Caco-2 (cell line): ENCODE measurements at regions not wholly inside any gene's neighbourhood (a gene's known extent, or its start where the extent isn't known, plus 50 kb on each side); places are given as distances from the start of the nearest gene placed in this dataset.
A peak's percentile ranks its signal among the peaks of the same experiment; 100 is the strongest.

Experiments
- BruUV-seq: library from RNA; stranded (reverse); fragments of 400-500 nt; replicated peaks from 2 replicates; lab custom pipeline; 2021; lab: Mats Ljungman, UMichigan
- CTCF ChIA-PET: fragments of 300-600 bp; sonication (Branson Sonifier 250); formaldehyde crosslinking; loops from one replicate; lab custom pipeline; 2022; ENCODE audit warnings: antibody characterized with exemption; lab: Charles Lee
- POLR2A ChIA-PET: fragments of 300-600 bp; sonication (Branson Sonifier 250); formaldehyde crosslinking; loops from one replicate; lab custom pipeline; 2022; ENCODE audit warnings: antibody characterized with exemption; lab: Charles Lee
- DNase-seq, 2 experiments: peaks; one replicate each; pipeline versions ENCODE4 v3.0.0 to v3.0.0-alpha.2; 2020 to 2022
- H3K27me3 ChIP-seq: replicated peaks from 2 replicates; pipeline ENCODE4 v1.6.0; 2011; ENCODE audit warnings: low read length; ENCODE audit not compliant: control insufficient read depth, insufficient read depth
- H3K36me3 ChIP-seq: 2 replicates; pipeline ENCODE4 v1.5.1; 2011; ENCODE audit warnings: low read length; ENCODE audit not compliant: control insufficient read depth, insufficient read depth
- H3K4me1 ChIP-seq: fragments of 250-450 bp; sonication (Bioruptor Pico); 2 replicates; pipeline ENCODE4 v1.5.1; 2020; ENCODE audit warnings: mild to moderate bottlenecking
- H3K4me3 ChIP-seq: 2 replicates; pipeline ENCODE4 v1.5.1; 2011; ENCODE audit warnings: low read depth, mild to moderate bottlenecking, control low read depth, low read length
- H3K9me3 ChIP-seq: fragments of 250-450 bp; sonication (Bioruptor Pico); 2 replicates; pipeline ENCODE4 v1.5.1; 2020; ENCODE audit warnings: mild to moderate bottlenecking, moderate library complexity
- H3K27ac Mint-ChIP-seq: one replicate; pipeline ENCODE4 v1.8.0; 2022; ENCODE audit warnings: mixed read lengths; ENCODE audit not compliant: unreplicated experiment
- H3K27me3 Mint-ChIP-seq: one replicate; pipeline ENCODE4 v1.8.0; 2022; ENCODE audit warnings: mixed read lengths; ENCODE audit not compliant: insufficient read depth, unreplicated experiment
- H3K36me3 Mint-ChIP-seq: one replicate; pipeline ENCODE4 v1.8.0; 2022; ENCODE audit warnings: mild to moderate bottlenecking, mixed read lengths; ENCODE audit not compliant: insufficient read depth, unreplicated experiment
- H3K4me1 Mint-ChIP-seq: one replicate; pipeline ENCODE4 v1.8.0; 2022; ENCODE audit warnings: low read depth, mixed read lengths; ENCODE audit not compliant: unreplicated experiment
- H3K4me3 Mint-ChIP-seq: one replicate; pipeline ENCODE4 v1.8.0; 2022; ENCODE audit warnings: mild to moderate bottlenecking, moderate library complexity, mixed read lengths; ENCODE audit not compliant: unreplicated experiment
- H3K9me3 Mint-ChIP-seq: one replicate; pipeline ENCODE4 v1.8.0; 2022; ENCODE audit warnings: mixed read lengths; ENCODE audit not compliant: unreplicated experiment
- intact Hi-C: fragments of 100-400 bp; cut with micrococcal nuclease; formaldehyde crosslinking; loops from one replicate; pipeline ENCODE4 v1.10.0; 2022; ENCODE audit not compliant: unreplicated experiment
- TF ChIP-seq, protein P1 (sequence below), 2 experiments: fragments of 200-600 bp in 1 of 2; IDR thresholded peaks; 1 replicate in 1 of 2; 2 replicates in 1 of 2; pipeline versions ENCODE4 v1.5.1 to v1.8.0; 2011 to 2022; ENCODE audit warnings: antibody characterized with exemption in 1 of 2, control low read depth in 1 of 2, inconsistent platforms in 1 of 2, low read depth in 1 of 2, low read length in 1 of 2, mild to moderate bottlenecking in 1 of 2, moderate library complexity in 1 of 2; ENCODE audit not compliant: insufficient read depth in 1 of 2, severe bottlenecking in 1 of 2, unreplicated experiment in 1 of 2

DNA sequence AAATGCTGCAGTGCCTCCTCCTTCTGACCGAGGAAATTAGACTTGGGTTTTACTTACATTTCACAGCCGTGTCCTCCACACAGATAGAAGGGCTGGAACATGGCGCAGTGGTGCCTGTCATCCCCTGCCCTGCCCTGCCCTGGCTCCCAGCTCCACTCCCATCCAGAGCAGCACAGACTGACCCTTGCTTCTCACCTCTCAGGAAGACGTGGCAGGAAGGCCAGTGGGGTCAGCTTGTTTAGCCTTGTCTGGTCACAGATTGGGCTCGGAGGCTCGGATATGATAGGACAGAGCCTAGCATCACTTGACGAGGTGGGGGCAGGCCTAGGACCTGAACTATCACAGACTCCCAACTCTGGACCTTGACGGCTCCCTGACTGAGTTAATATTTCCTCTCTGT lies 88.5 kb downstream of the LINGO1 start:
- Histone ChIP-seq H3K27me3 (no peaks in the 10 kb centered on the region), H3K9me3 (no peaks in the 10 kb centered on the region), H3K4me3 (no peak overlapping the region), H3K4me1 (peaks cover 13% of the 10 kb centered on the region; the same call in 1 of the 2 replicates), H3K36me3 (no peaks in the 10 kb centered on the region)
- POLR2A ChIA-PET: no interaction called here
- CTCF ChIA-PET: interaction anchor here (0.6 to 2.1 kb wide), 25 partner anchors 8 to 522 kb away, joined by 3 to 44 read pairs (median 7); partner anchors contain the start of genes LINGO1 and PEAK1
- no peaks in the 10 kb centered on the region for H3K9me3 Mint-ChIP-seq
- DNase-seq: no peak
- H3K27ac Mint-ChIP-seq: no peak overlapping the region
- peaks cover 14% of the 10 kb centered on the region for H3K4me1 Mint-ChIP-seq
- TF ChIP-seq, protein P1, sequence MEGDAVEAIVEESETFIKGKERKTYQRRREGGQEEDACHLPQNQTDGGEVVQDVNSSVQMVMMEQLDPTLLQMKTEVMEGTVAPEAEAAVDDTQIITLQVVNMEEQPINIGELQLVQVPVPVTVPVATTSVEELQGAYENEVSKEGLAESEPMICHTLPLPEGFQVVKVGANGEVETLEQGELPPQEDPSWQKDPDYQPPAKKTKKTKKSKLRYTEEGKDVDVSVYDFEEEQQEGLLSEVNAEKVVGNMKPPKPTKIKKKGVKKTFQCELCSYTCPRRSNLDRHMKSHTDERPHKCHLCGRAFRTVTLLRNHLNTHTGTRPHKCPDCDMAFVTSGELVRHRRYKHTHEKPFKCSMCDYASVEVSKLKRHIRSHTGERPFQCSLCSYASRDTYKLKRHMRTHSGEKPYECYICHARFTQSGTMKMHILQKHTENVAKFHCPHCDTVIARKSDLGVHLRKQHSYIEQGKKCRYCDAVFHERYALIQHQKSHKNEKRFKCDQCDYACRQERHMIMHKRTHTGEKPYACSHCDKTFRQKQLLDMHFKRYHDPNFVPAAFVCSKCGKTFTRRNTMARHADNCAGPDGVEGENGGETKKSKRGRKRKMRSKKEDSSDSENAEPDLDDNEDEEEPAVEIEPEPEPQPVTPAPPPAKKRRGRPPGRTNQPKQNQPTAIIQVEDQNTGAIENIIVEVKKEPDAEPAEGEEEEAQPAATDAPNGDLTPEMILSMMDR (IDR thresholded peaks at IDR 0.05; ENCODE audit: insufficient read depth in 1 of 2, low read depth in 1 of 2, low read length in 1 of 2, severe bottlenecking in 1 of 2, unreplicated experiment in 1 of 2): no peak
- intact Hi-C loops: loop anchor here (5.0 kb wide), 1 partner anchor 88 kb away; the partner anchor contains the start of gene LINGO1
- H3K4me3 Mint-ChIP-seq: peak overlapping the region; percentile 67
- no peaks in the 10 kb centered on the region for H3K36me3 Mint-ChIP-seq
- no peaks in the 10 kb centered on the region for H3K27me3 Mint-ChIP-seq
- BruUV-seq: no TSS peak

- H3K4me1 ChIP-seq: peaks cover 13% of the 10 kb centered on the region; the same call in 1 of the 2 replicates
- H3K27me3 ChIP-seq: no peaks in the 10 kb centered on the region
- ChIA-PET CTCF (interaction anchor here (0.5 to 2.1 kb wide), 63 partner anchors 9 to 637 kb away, joined by 3 to 44 read pairs (median 4); partner anchors contain the start of genes LINGO1 and PEAK1), POLR2A (interaction anchor here (1.1 kb wide), 1 partner anchor 26 kb away, joined by 3 read pairs; no protein-coding TSS in a partner anchor)
- TF ChIP-seq, protein P1 (IDR thresholded peaks at IDR 0.05; ENCODE audit: insufficient read depth in 1 of 2, low read depth in 1 of 2, low read length in 1 of 2, severe bottlenecking in 1 of 2, unreplicated experiment in 1 of 2): peak; percentile 92 to 93
- no peaks in the 10 kb centered on the region for H3K9me3 Mint-ChIP-seq
- H3K4me3 Mint-ChIP-seq: peak overlapping the region; percentile 67
- peaks cover 14% of the 10 kb centered on the region for H3K4me1 Mint-ChIP-seq
- intact Hi-C loops: loop anchor here (1.0 to 5.0 kb wide), 4 partner anchors 41 to 425 kb away; partner anchors contain the start of gene LINGO1
- no TSS peak for BruUV-seq
- no peaks in the 10 kb centered on the region for H3K36me3 Mint-ChIP-seq
- peak overlapping the region; percentile 50 for H3K27ac Mint-ChIP-seq
- no peaks in the 10 kb centered on the region for H3K27me3 Mint-ChIP-seq
- peak overlapping the region; percentile 48 for H3K4me3 ChIP-seq
- H3K36me3 ChIP-seq: no peaks in the 10 kb centered on the region
- H3K9me3 ChIP-seq: no peaks in the 10 kb centered on the region
- peak; percentile 82 to 89 for DNase-seq
Observed at GRCh38 chr15:77543159-77543882, 89.4 kb downstream of the LINGO1 start.

DNA sequence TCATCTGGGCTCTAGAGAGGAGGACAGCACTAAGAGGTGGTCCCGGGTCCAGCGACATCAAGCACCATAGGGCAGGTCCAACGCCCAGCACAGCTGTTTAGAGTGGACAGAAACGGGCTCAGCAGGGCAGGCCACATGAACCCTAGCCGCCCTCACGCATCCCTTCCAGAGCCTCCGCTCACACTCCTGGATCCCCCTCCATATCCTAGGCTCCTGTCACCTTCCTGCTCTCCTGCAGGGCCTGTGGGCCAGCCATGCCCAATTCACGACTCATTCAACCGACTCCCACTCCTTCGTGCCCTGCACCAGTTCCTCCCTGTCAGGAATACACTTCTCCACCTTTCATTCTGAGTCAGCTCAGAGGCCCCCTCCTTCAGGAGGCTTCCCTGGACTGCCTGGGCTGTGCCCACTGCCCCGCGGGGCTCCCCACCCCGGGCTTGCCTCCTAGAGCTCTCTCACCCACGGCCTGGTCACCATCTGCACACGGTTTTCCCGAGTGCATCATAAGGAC lies 90.2 kb downstream of the LINGO1 start:
- Mint-ChIP-seq H3K4me1 (peaks cover 14% of the 10 kb centered on the region), H3K27me3 (no peaks in the 10 kb centered on the region), H3K36me3 (no peaks in the 10 kb centered on the region), H3K27ac (no peak overlapping the region), H3K4me3 (peak overlapping the region; percentile 67), H3K9me3 (no peaks in the 10 kb centered on the region)
- no TSS peak for BruUV-seq
- ChIA-PET CTCF (interaction anchor here (0.6 to 2.1 kb wide), 42 partner anchors 9 to 637 kb away, joined by 3 to 44 read pairs (median 4); partner anchors contain the start of genes LINGO1 and PEAK1), POLR2A (interaction anchor here (1.1 kb wide), 1 partner anchor 26 kb away, joined by 3 read pairs; no protein-coding TSS in a partner anchor)
- H3K4me3 ChIP-seq: peak overlapping the region; percentile 48
- no peaks in the 10 kb centered on the region for H3K27me3 ChIP-seq
- no peaks in the 10 kb centered on the region for H3K9me3 ChIP-seq
- TF ChIP-seq, protein P1 (IDR thresholded peaks at IDR 0.05; ENCODE audit: insufficient read depth in 1 of 2, low read depth in 1 of 2, low read length in 1 of 2, severe bottlenecking in 1 of 2, unreplicated experiment in 1 of 2): no peak
- intact Hi-C loops: loop anchor here (1.0 to 5.0 kb wide), 4 partner anchors 40 to 424 kb away; partner anchors contain the start of gene LINGO1
- DNase-seq: no peak
- H3K36me3 ChIP-seq: no peaks in the 10 kb centered on the region
- H3K4me1 ChIP-seq: peaks cover 13% of the 10 kb centered on the region; the same call in 1 of the 2 replicates
